ENCODE measurements at regions not wholly inside any gene's neighbourhood (a gene's known extent, or its start where the extent isn't known, plus 50 kb on each side); places are given as distances from the start of the nearest gene placed in this dataset.

GRCh38 chr10:83164156-83164555 is 975.2 kb upstream of the GHITM start:
- DNase-seq (ENCODE audit: low read depth), result no peak

- no peak for DNase-seq (ENCODE audit: low read depth)
These were observed 974.0 kb upstream of the GHITM start for GRCh38 chr10:83165265-83165664.

- no peak for DNase-seq (ENCODE audit: low read depth)
These were observed 973.0 kb upstream of the GHITM start for GRCh38 chr10:83166344-83166743.

- no peak for DNase-seq (ENCODE audit: low read depth)
These were observed 972.2 kb upstream of the GHITM start for GRCh38 chr10:83167081-83167480.

GRCh38 chr10:83176901-83177300 is 962.4 kb upstream of the GHITM start:
- DNase-seq (ENCODE audit: low read depth), result no peak

- no peak for DNase-seq (ENCODE audit: low read depth)
These were observed 960.8 kb upstream of the GHITM start for GRCh38 chr10:83178526-83178925.

- no peak for DNase-seq (ENCODE audit: low read depth)
These were observed 959.9 kb upstream of the GHITM start for GRCh38 chr10:83179371-83179770.

- no peak for DNase-seq (ENCODE audit: low read depth)
These were observed 957.2 kb upstream of the GHITM start for GRCh38 chr10:83182076-83182475.

- DNase-seq (ENCODE audit: low read depth), result no peak
These were observed 954.7 kb upstream of the GHITM start for GRCh38 chr10:83184641-83185040.

GRCh38 chr10:83190614-83191013 is 948.7 kb upstream of the GHITM start:
- DNase-seq (ENCODE audit: low read depth), result no peak

- no peak for DNase-seq (ENCODE audit: low read depth)
These were observed 946.3 kb upstream of the GHITM start for GRCh38 chr10:83193026-83193425.

GRCh38 chr10:83195021-83195420 is 944.3 kb upstream of the GHITM start:
- DNase-seq (ENCODE audit: low read depth), result no peak

- no peak for DNase-seq (ENCODE audit: low read depth)
These were observed 939.9 kb upstream of the GHITM start for GRCh38 chr10:83199374-83199773.

GRCh38 chr10:83205861-83206260 is 933.4 kb upstream of the GHITM start:
- DNase-seq (ENCODE audit: low read depth), result no peak

- no peak for DNase-seq (ENCODE audit: low read depth)
These were observed 926.5 kb upstream of the GHITM start for GRCh38 chr10:83212632-83213334.

GRCh38 chr10:83214136-83214535 is 925.2 kb upstream of the GHITM start:
- no peak for DNase-seq (ENCODE audit: low read depth)

- DNase-seq (ENCODE audit: low read depth), result no peak
These were observed 921.1 kb upstream of the GHITM start for GRCh38 chr10:83218205-83218604.

- no peak for DNase-seq (ENCODE audit: low read depth)
These were observed 917.0 kb upstream of the GHITM start for GRCh38 chr10:83222300-83222699.

GRCh38 chr10:83222832-83223742 is 916.2 kb upstream of the GHITM start:
- DNase-seq (ENCODE audit: low read depth), result no peak

GRCh38 chr10:83225781-83226180 is 913.5 kb upstream of the GHITM start:
- no peak for DNase-seq (ENCODE audit: low read depth)

GRCh38 chr10:83229991-83230390 is 909.3 kb upstream of the GHITM start:
- DNase-seq (ENCODE audit: low read depth), result no peak

GRCh38 chr10:83233691-83234090 is 905.6 kb upstream of the GHITM start:
- no peak for DNase-seq (ENCODE audit: low read depth)

- no peak for DNase-seq (ENCODE audit: low read depth)
These were observed 891.1 kb upstream of the GHITM start for GRCh38 chr10:83248106-83248631.

Data from T follicular helper cell (primary cell).